ENCODE measurements at regions not wholly inside any gene's neighbourhood (a gene's known extent, or its start where the extent isn't known, plus 50 kb on each side); places are given as distances from the start of the nearest gene placed in this dataset.

GRCh38 chr1:102783487-102783886 lies 324.8 kb downstream of the COL11A1 start:
- no peak for TF ChIP-seq CTCF (IDR thresholded peaks at IDR 0.05; ENCODE audit: low read depth, low read length)
- no peak overlapping the region for H3K4me3 ChIP-seq (replicated peaks in 1 of 2; ENCODE audit: low read depth in 2 of 2, low read length in 2 of 2)
- DNase-seq (ENCODE audit: low read depth in 2 of 2): no peak

GRCh38 chr1:102782144-102782543 lies 326.2 kb downstream of the COL11A1 start:
- no peak for TF ChIP-seq CTCF (IDR thresholded peaks at IDR 0.05; ENCODE audit: low read depth, low read length)
- no peak for DNase-seq (ENCODE audit: low read depth in 2 of 2)
- no peak overlapping the region for H3K4me3 ChIP-seq (replicated peaks in 1 of 2; ENCODE audit: low read depth in 2 of 2, low read length in 2 of 2)

GRCh38 chr1:102776071-102776470 lies 332.3 kb downstream of the COL11A1 start:
- no peak overlapping the region for H3K4me3 ChIP-seq (replicated peaks in 1 of 2; ENCODE audit: low read depth in 2 of 2, low read length in 2 of 2)
- TF ChIP-seq CTCF (IDR thresholded peaks at IDR 0.05; ENCODE audit: low read depth, low read length): no peak
- DNase-seq (ENCODE audit: low read depth in 2 of 2): no peak

GRCh38 chr1:102772831-102773230 lies 335.5 kb downstream of the COL11A1 start:
- TF ChIP-seq CTCF (IDR thresholded peaks at IDR 0.05; ENCODE audit: low read depth, low read length): no peak
- DNase-seq (ENCODE audit: low read depth in 2 of 2): no peak
- H3K4me3 ChIP-seq (replicated peaks in 1 of 2; ENCODE audit: low read depth in 2 of 2, low read length in 2 of 2): no peak overlapping the region

- DNase-seq (ENCODE audit: low read depth in 2 of 2): no peak
- no peak for TF ChIP-seq CTCF (IDR thresholded peaks at IDR 0.05; ENCODE audit: low read depth, low read length)
- H3K4me3 ChIP-seq (replicated peaks in 1 of 2; ENCODE audit: low read depth in 2 of 2, low read length in 2 of 2): no peak overlapping the region
Observed at GRCh38 chr1:102758418-102758817, 349.9 kb downstream of the COL11A1 start.

GRCh38 chr1:102757363-102757762 lies 351.0 kb downstream of the COL11A1 start:
- TF ChIP-seq CTCF (IDR thresholded peaks at IDR 0.05; ENCODE audit: low read depth, low read length): no peak
- DNase-seq (ENCODE audit: low read depth in 2 of 2): no peak
- H3K4me3 ChIP-seq (replicated peaks in 1 of 2; ENCODE audit: low read depth in 2 of 2, low read length in 2 of 2): no peak overlapping the region

- TF ChIP-seq CTCF (IDR thresholded peaks at IDR 0.05; ENCODE audit: low read depth, low read length): no peak
- H3K4me3 ChIP-seq (replicated peaks in 1 of 2; ENCODE audit: low read depth in 2 of 2, low read length in 2 of 2): no peak overlapping the region
- no peak for DNase-seq (ENCODE audit: low read depth in 2 of 2)
Observed at GRCh38 chr1:102751111-102751510, 357.2 kb downstream of the COL11A1 start.

Data from cardiac fibroblast (primary cell).